ENCODE measurements at regions not wholly inside any gene's neighbourhood (a gene's known extent, or its start where the extent isn't known, plus 50 kb on each side); places are given as distances from the start of the nearest gene placed in this dataset.
A peak's percentile ranks its signal among the peaks of the same experiment; 100 is the strongest.

GRCh38 chr2:104790901-104791495 lies 62.9 kb upstream of the POU3F3 start:
- Histone ChIP-seq H3K4me1 (ENCODE audit: control insufficient read depth in 1 of 2, insufficient read depth in 2 of 2, low read length in 2 of 2) (peaks cover 25 to 28% of the 10 kb centered on the region in 2 donors), H3K79me2 (ENCODE audit: insufficient read depth, low read length) (no peaks in the 10 kb centered on the region), H3K36me3 (replicated peaks in 1 of 2; ENCODE audit: control insufficient read depth in 1 of 2, insufficient read depth in 2 of 2, low read length in 2 of 2) (no peaks in the 10 kb centered on the region), H3K27ac (ENCODE audit: low read depth in 1 of 2, low read length in 2 of 2) (no peak overlapping the region), H3K4me2 (replicated peaks; ENCODE audit: extremely low read depth, low read length, poor library complexity, severe bottlenecking) (no peak overlapping the region), H3K27me3 (ENCODE audit: control insufficient read depth in 2 of 2, insufficient read depth in 2 of 2, low read length in 2 of 2) (no peaks in the 10 kb centered on the region), H4K20me1 (ENCODE audit: insufficient read depth, low read length) (no peaks in the 10 kb centered on the region), H3K4me3 (replicated peaks in 1 of 3; ENCODE audit: low read depth in 2 of 3, low read length in 3 of 3) (no peak overlapping the region), H2AFZ (ENCODE audit: insufficient read depth, low read depth, low read length, poor library complexity, severe bottlenecking) (no peak overlapping the region), H3K9ac (ENCODE audit: insufficient read depth, low read length, poor library complexity, severe bottlenecking) (no peak overlapping the region), H3K9me3 (replicated peaks in 1 of 2; ENCODE audit: control insufficient read depth in 1 of 2, insufficient read depth in 1 of 2, low read length in 2 of 2) (no peaks in the 10 kb centered on the region)
- WGBS (ENCODE audit: insufficient coverage) = no CpG with 5 or more reads among the region's 4 CpGs
- Mint-ChIP-seq H3K27me3 (ENCODE audit: low read depth in 3 of 3) (peaks cover 6 to 8% (median 8%) of the 10 kb centered on the region in 3 donors), H3K4me1 (peaks cover 31% of the 10 kb centered on the region), H3K27ac (no peak overlapping the region), H3K9me3 (no peaks in the 10 kb centered on the region), H3K4me3 (no peak overlapping the region), H3K36me3 (no peaks in the 10 kb centered on the region)
- intact Hi-C loops (cut with micrococcal nuclease) = no loop called here
- no peak for DNase-seq
- TF ChIP-seq CTCF (IDR thresholded peaks at IDR 0.05) = no peak

DNA sequence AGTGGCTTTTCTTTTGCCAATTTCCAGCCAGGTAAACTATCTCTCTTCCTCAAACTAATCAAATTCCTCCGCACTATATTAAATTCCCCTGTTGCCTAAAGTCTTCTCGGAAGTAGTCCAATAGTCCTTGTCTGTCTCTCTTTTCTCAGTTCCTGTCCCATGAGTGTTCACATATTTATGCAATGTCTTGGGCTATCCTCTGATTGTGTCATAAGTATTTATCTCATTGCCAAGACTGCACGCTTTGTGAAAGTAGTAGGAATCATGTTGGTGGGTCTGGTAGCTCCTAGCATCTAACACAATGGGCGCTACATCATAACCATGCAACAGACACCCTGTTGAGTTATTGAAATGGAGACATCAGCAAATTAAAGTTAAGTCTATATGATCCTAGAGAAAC lies 59.9 kb upstream of the POU3F3 start:
- no peak overlapping the region for H3K4me3 ChIP-seq (replicated peaks in 1 of 3; ENCODE audit: low read depth in 2 of 3, low read length in 3 of 3)
- no peak overlapping the region for H3K4me2 ChIP-seq (replicated peaks; ENCODE audit: extremely low read depth, low read length, poor library complexity, severe bottlenecking)
- no CpG with 5 or more reads among the region's 4 CpGs for WGBS (ENCODE audit: insufficient coverage)
- H3K9ac ChIP-seq (ENCODE audit: insufficient read depth, low read length, poor library complexity, severe bottlenecking) = no peak overlapping the region
- H3K4me1 ChIP-seq (ENCODE audit: control insufficient read depth in 1 of 2, insufficient read depth in 2 of 2, low read length in 2 of 2) = peaks cover 11 to 12% of the 10 kb centered on the region in 2 donors
- Mint-ChIP-seq H3K4me1 (peaks cover 11% of the 10 kb centered on the region), H3K4me3 (no peak overlapping the region), H3K27ac (no peak overlapping the region), H3K36me3 (no peaks in the 10 kb centered on the region), H3K27me3 (ENCODE audit: low read depth in 3 of 3) (peaks cover 4 to 6% (median 4%) of the 10 kb centered on the region in 3 donors), H3K9me3 (peaks cover 0 to 2% (median 0%) of the 10 kb centered on the region in 7 donors)
- TF ChIP-seq CTCF (IDR thresholded peaks at IDR 0.05) = no peak
- no peak overlapping the region for H2AFZ ChIP-seq (ENCODE audit: insufficient read depth, low read depth, low read length, poor library complexity, severe bottlenecking)
- no peaks in the 10 kb centered on the region for H4K20me1 ChIP-seq (ENCODE audit: insufficient read depth, low read length)
- H3K36me3 ChIP-seq (replicated peaks in 1 of 2; ENCODE audit: control insufficient read depth in 1 of 2, insufficient read depth in 2 of 2, low read length in 2 of 2) = no peaks in the 10 kb centered on the region
- H3K79me2 ChIP-seq (ENCODE audit: insufficient read depth, low read length) = no peaks in the 10 kb centered on the region
- intact Hi-C loops (cut with micrococcal nuclease) = no loop called here
- H3K27me3 ChIP-seq (ENCODE audit: control insufficient read depth in 2 of 2, insufficient read depth in 2 of 2, low read length in 2 of 2) = no peaks in the 10 kb centered on the region
- H3K27ac ChIP-seq (ENCODE audit: low read depth in 1 of 2, low read length in 2 of 2) = no peak overlapping the region
- peak; percentile 32 to 63 (median 47) for DNase-seq
- H3K9me3 ChIP-seq (replicated peaks in 1 of 2; ENCODE audit: control insufficient read depth in 1 of 2, insufficient read depth in 1 of 2, low read length in 2 of 2) = no peaks in the 10 kb centered on the region
